Adipocyte (in vitro differentiated cells): ENCODE measurements at regions not wholly inside any gene's neighbourhood (a gene's known extent, or its start where the extent isn't known, plus 50 kb on each side); places are given as distances from the start of the nearest gene placed in this dataset.

Source experiments
- DNase-seq: peaks from one replicate; pipeline ENCODE4 v3.0.0-alpha.2; 2015; ENCODE audit warnings: low read depth
- H3K27me3 ChIP-seq: replicated peaks from 2 replicates; pipeline ENCODE4 v1.7.0; 2013; ENCODE audit warnings: mild to moderate bottlenecking, low read length, moderate library complexity; ENCODE audit not compliant: control insufficient read depth, insufficient read depth
- H3K36me3 ChIP-seq: 2 replicates; pipeline ENCODE4 v1.7.0; 2013; ENCODE audit warnings: low read length, mild to moderate bottlenecking, moderate library complexity; ENCODE audit not compliant: control insufficient read depth, insufficient read depth, severe bottlenecking
- H3K4me1 ChIP-seq: 2 replicates; pipeline ENCODE4 v1.7.0; 2013; ENCODE audit warnings: mild to moderate bottlenecking, low read length, moderate library complexity; ENCODE audit not compliant: control insufficient read depth, insufficient read depth
- H3K4me3 ChIP-seq: 2 replicates; pipeline ENCODE4 v1.7.0; 2013; ENCODE audit warnings: mild to moderate bottlenecking, low read length, moderate library complexity
- H3K9ac ChIP-seq: 2 replicates; pipeline ENCODE4 v1.7.0; 2013; ENCODE audit warnings: mild to moderate bottlenecking, low read length, moderate library complexity
- H3K9me3 ChIP-seq: 2 replicates; pipeline ENCODE4 v1.7.0; 2013; ENCODE audit warnings: mild to moderate bottlenecking, low read length, moderate library complexity; ENCODE audit not compliant: control insufficient read depth

GRCh38 chr5:172546196-172546595, 91.9 kb upstream of the SH3PXD2B start:
- no peaks in the 10 kb centered on the region for H3K36me3 ChIP-seq
- peaks cover 77% of the 10 kb centered on the region for H3K27me3 ChIP-seq
- no peak overlapping the region for H3K4me3 ChIP-seq
- DNase-seq: no peak
- no peaks in the 10 kb centered on the region for H3K9me3 ChIP-seq
- H3K4me1 ChIP-seq: no peaks in the 10 kb centered on the region
- no peak overlapping the region for H3K9ac ChIP-seq

- DNase-seq: no peak
- Histone ChIP-seq H3K27me3 (peaks cover 69% of the 10 kb centered on the region), H3K9me3 (no peaks in the 10 kb centered on the region), H3K4me3 (no peak overlapping the region), H3K9ac (no peak overlapping the region), H3K4me1 (no peaks in the 10 kb centered on the region), H3K36me3 (no peaks in the 10 kb centered on the region)
Observed at GRCh38 chr5:172545291-172545801, 91.0 kb upstream of the SH3PXD2B start.

GRCh38 chr5:172544371-172545095, 90.2 kb upstream of the SH3PXD2B start:
- H3K4me3 ChIP-seq: no peak overlapping the region
- peaks cover 69% of the 10 kb centered on the region for H3K27me3 ChIP-seq
- H3K4me1 ChIP-seq: no peaks in the 10 kb centered on the region
- H3K9me3 ChIP-seq: no peaks in the 10 kb centered on the region
- DNase-seq: no peak
- no peaks in the 10 kb centered on the region for H3K36me3 ChIP-seq
- H3K9ac ChIP-seq: no peak overlapping the region

GRCh38 chr5:172543484-172544298, 89.4 kb upstream of the SH3PXD2B start:
- H3K4me3 ChIP-seq: no peak overlapping the region
- H3K9me3 ChIP-seq: no peaks in the 10 kb centered on the region
- DNase-seq: peak; percentile 9

GRCh38 chr5:172542651-172543131, 88.4 kb upstream of the SH3PXD2B start:
- Histone ChIP-seq H3K9ac (no peak overlapping the region), H3K4me1 (no peaks in the 10 kb centered on the region), H3K4me3 (no peak overlapping the region), H3K27me3 (peaks cover 57% of the 10 kb centered on the region), H3K9me3 (no peaks in the 10 kb centered on the region), H3K36me3 (no peaks in the 10 kb centered on the region)
- no peak for DNase-seq

More at GRCh38 chr5:172543484-172544298, 89.4 kb upstream of the SH3PXD2B start:
- H3K36me3 ChIP-seq: no peaks in the 10 kb centered on the region
- H3K9ac ChIP-seq: no peak overlapping the region
- H3K27me3 ChIP-seq: peaks cover 67% of the 10 kb centered on the region
- H3K4me1 ChIP-seq: no peaks in the 10 kb centered on the region

- no peaks in the 10 kb centered on the region for H3K36me3 ChIP-seq
- no peak for DNase-seq
- peaks cover 48% of the 10 kb centered on the region for H3K27me3 ChIP-seq
- H3K4me1 ChIP-seq: no peaks in the 10 kb centered on the region
- no peak overlapping the region for H3K4me3 ChIP-seq
- H3K9me3 ChIP-seq: peaks cover 3% of the 10 kb centered on the region
- H3K9ac ChIP-seq: no peak overlapping the region
Observed at GRCh38 chr5:172541773-172542136, 87.4 kb upstream of the SH3PXD2B start.

- Histone ChIP-seq H3K9me3 (peaks cover 3% of the 10 kb centered on the region), H3K4me3 (no peak overlapping the region), H3K27me3 (peaks cover 43% of the 10 kb centered on the region), H3K9ac (no peak overlapping the region), H3K36me3 (no peaks in the 10 kb centered on the region), H3K4me1 (no peaks in the 10 kb centered on the region)
- no peak for DNase-seq
Observed at GRCh38 chr5:172541099-172541772, 86.9 kb upstream of the SH3PXD2B start.

- no peaks in the 10 kb centered on the region for H3K4me1 ChIP-seq
- DNase-seq: no peak
- H3K9ac ChIP-seq: no peak overlapping the region
Observed at GRCh38 chr5:172540099-172540870, 86.0 kb upstream of the SH3PXD2B start.

GRCh38 chr5:172535108-172535445, 80.8 kb upstream of the SH3PXD2B start:
- Histone ChIP-seq H3K4me1 (peaks cover 13% of the 10 kb centered on the region), H3K9me3 (peaks cover 3% of the 10 kb centered on the region), H3K4me3 (no peak overlapping the region), H3K36me3 (no peaks in the 10 kb centered on the region), H3K27me3 (peaks cover 21% of the 10 kb centered on the region), H3K9ac (no peak overlapping the region)
- DNase-seq: no peak

More at GRCh38 chr5:172540099-172540870, 86.0 kb upstream of the SH3PXD2B start:
- Histone ChIP-seq H3K36me3 (no peaks in the 10 kb centered on the region), H3K9me3 (peaks cover 3% of the 10 kb centered on the region), H3K4me3 (no peak overlapping the region), H3K27me3 (peaks cover 35% of the 10 kb centered on the region)

GRCh38 chr5:172534229-172535107, 80.1 kb upstream of the SH3PXD2B start:
- Histone ChIP-seq H3K9ac (no peak overlapping the region), H3K27me3 (peaks cover 27% of the 10 kb centered on the region), H3K36me3 (no peaks in the 10 kb centered on the region), H3K4me3 (no peak overlapping the region), H3K9me3 (peaks cover 8% of the 10 kb centered on the region), H3K4me1 (peaks cover 13% of the 10 kb centered on the region)
- peak; percentile 8 for DNase-seq
